H9 (cell line): ENCODE measurements at regions not wholly inside any gene's neighbourhood (a gene's known extent, or its start where the extent isn't known, plus 50 kb on each side); places are given as distances from the start of the nearest gene placed in this dataset.

Source experiments
- DNase-seq: peaks from one replicate; pipeline ENCODE4 v3.0.0-alpha.2; 2017
- H2AFZ ChIP-seq: one replicate; pipeline ENCODE4 v1.6.1; 2013; ENCODE audit warnings: mild to moderate bottlenecking, low read length, control low read depth, moderate library complexity
- H2AK5ac ChIP-seq: 2 replicates; pipeline ENCODE4 v1.6.1; 2013; ENCODE audit warnings: low read length, control low read depth, mixed read lengths; ENCODE audit not compliant: insufficient read length
- H2BK120ac ChIP-seq: one replicate; pipeline ENCODE4 v1.6.1; 2013; ENCODE audit warnings: low read depth, mild to moderate bottlenecking, low read length, control low read depth, inconsistent platforms; ENCODE audit not compliant: poor library complexity, severe bottlenecking
- H2BK12ac ChIP-seq: 2 replicates; pipeline ENCODE4 v1.6.1; 2013; ENCODE audit warnings: low read length, control low read depth, mixed read lengths, low read depth; ENCODE audit not compliant: insufficient read length
- H2BK15ac ChIP-seq: 2 replicates; pipeline ENCODE4 v1.6.1; 2013; ENCODE audit warnings: low read depth, low read length, control low read depth
- H2BK20ac ChIP-seq: one replicate; pipeline ENCODE4 v1.6.1; 2013; ENCODE audit warnings: low read depth, mild to moderate bottlenecking, low read length, control low read depth, inconsistent platforms; ENCODE audit not compliant: poor library complexity, severe bottlenecking
- H2BK5ac ChIP-seq: 2 replicates; pipeline ENCODE4 v1.6.1; 2013; ENCODE audit warnings: low read length, control low read depth, mixed read lengths; ENCODE audit not compliant: insufficient read length
- H3K14ac ChIP-seq: 2 replicates; pipeline ENCODE4 v1.6.1; 2013; ENCODE audit warnings: low read length, control low read depth; ENCODE audit not compliant: insufficient read depth
- H3K18ac ChIP-seq: 2 replicates; pipeline ENCODE4 v1.6.1; 2013; ENCODE audit warnings: low read depth, mild to moderate bottlenecking, mixed read lengths, low read length, control low read depth; ENCODE audit not compliant: insufficient read length
- H3K23ac ChIP-seq: 2 replicates; pipeline ENCODE4 v1.6.1; 2013; ENCODE audit warnings: low read length, control low read depth, mixed read lengths, low read depth; ENCODE audit not compliant: insufficient read length
- H3K23me2 ChIP-seq: 2 replicates; pipeline ENCODE4 v1.6.1; 2013; ENCODE audit warnings: low read depth, mild to moderate bottlenecking, mixed read lengths, low read length, control low read depth; ENCODE audit not compliant: insufficient read length, poor library complexity, severe bottlenecking
- H3K27ac ChIP-seq: 2 replicates; pipeline ENCODE4 v1.5.1; 2013; ENCODE audit warnings: low read length, control low read depth, mixed read lengths, low read depth; ENCODE audit not compliant: insufficient read length
- H3K27me3 ChIP-seq: 2 replicates; pipeline ENCODE4 v1.6.1; 2013; ENCODE audit warnings: low read length, control low read depth, inconsistent platforms; ENCODE audit not compliant: insufficient read depth
- H3K4ac ChIP-seq: 2 replicates; pipeline ENCODE4 v1.6.1; 2013; ENCODE audit warnings: low read depth, mild to moderate bottlenecking, control low read depth, inconsistent platforms, low read length, moderate library complexity
- H3K4me1 ChIP-seq: 2 replicates; pipeline ENCODE4 v1.6.1; 2013; ENCODE audit warnings: low read length, control low read depth, inconsistent platforms; ENCODE audit not compliant: insufficient read depth
- H3K4me2 ChIP-seq: 2 replicates; pipeline ENCODE4 v1.6.1; 2013; ENCODE audit warnings: low read length, control low read depth, mixed read lengths; ENCODE audit not compliant: insufficient read length, insufficient read depth
- H3K56ac ChIP-seq: 2 replicates; pipeline ENCODE4 v1.6.1; 2013; ENCODE audit warnings: low read depth, mild to moderate bottlenecking, mixed read lengths, low read length, control low read depth; ENCODE audit not compliant: insufficient read length
- H3K79me1 ChIP-seq: 2 replicates; pipeline ENCODE4 v1.6.1; 2013; ENCODE audit warnings: low read depth, mild to moderate bottlenecking, moderate library complexity, low read length, control low read depth, inconsistent platforms; ENCODE audit not compliant: insufficient read depth, poor library complexity, severe bottlenecking
- H3K79me2 ChIP-seq: 2 replicates; pipeline ENCODE4 v1.6.1; 2013; ENCODE audit warnings: low read length, control low read depth, inconsistent platforms; ENCODE audit not compliant: insufficient read depth
- H3K9ac ChIP-seq: 2 replicates; pipeline ENCODE4 v1.6.1; 2013; ENCODE audit warnings: low read length, control low read depth, mixed read lengths; ENCODE audit not compliant: insufficient read length; ENCODE audit errors: extremely low read depth
- H3K9me3 ChIP-seq: one replicate; pipeline ENCODE4 v1.6.1; 2013; ENCODE audit warnings: low read depth, low read length, inconsistent platforms; ENCODE audit not compliant: control insufficient read depth
- H3T11ph ChIP-seq: one replicate; pipeline ENCODE4 v1.6.1; 2013; ENCODE audit warnings: mild to moderate bottlenecking, low read length, control low read depth, inconsistent platforms
- H4K20me1 ChIP-seq: one replicate; pipeline ENCODE4 v1.6.1; 2013; ENCODE audit not compliant: control insufficient read depth, insufficient read length, insufficient read depth
- H4K5ac ChIP-seq: 2 replicates; pipeline ENCODE4 v1.6.1; 2013; ENCODE audit warnings: low read depth, mild to moderate bottlenecking, mixed read lengths, low read length, control low read depth; ENCODE audit not compliant: insufficient read length
- H4K8ac ChIP-seq: replicated peaks from 2 replicates; pipeline ENCODE4 v1.6.1; 2013; ENCODE audit warnings: low read length, control low read depth, mixed read lengths, low read depth; ENCODE audit not compliant: insufficient read length
- H4K91ac ChIP-seq: 2 replicates; pipeline ENCODE4 v1.6.1; 2013; ENCODE audit warnings: low read depth, mild to moderate bottlenecking, moderate library complexity, mixed read lengths, low read length, control low read depth; ENCODE audit not compliant: insufficient read length
- H3K27ac Mint-ChIP-seq, 3 experiments: 2 replicates in 2 of 3; 3 replicates in 1 of 3; pipeline ENCODE4 v1.8.0; 2020 to 2021; ENCODE audit warnings: mixed read lengths in 3 of 3, mild to moderate bottlenecking in 1 of 3, moderate library complexity in 1 of 3
- H3K27me3 Mint-ChIP-seq: 2 replicates; pipeline ENCODE4 v1.8.0; 2021; ENCODE audit warnings: low read depth, mild to moderate bottlenecking, moderate library complexity, mixed read lengths
- H3K36me3 Mint-ChIP-seq, 3 experiments: 2 replicates in 2 of 3; 3 replicates in 1 of 3; pipeline ENCODE4 v1.8.0; 2020 to 2021; ENCODE audit warnings: low read depth in 3 of 3, mixed read lengths in 3 of 3; ENCODE audit not compliant: insufficient read depth in 1 of 3
- H3K4me1 Mint-ChIP-seq, 2 experiments: 2 replicates each; pipeline ENCODE4 v1.8.0; 2020; ENCODE audit warnings: mixed read lengths in 2 of 2
- H3K4me3 Mint-ChIP-seq, 2 experiments: 2 replicates in 1 of 2; 3 replicates in 1 of 2; pipeline ENCODE4 v1.8.0; 2020 to 2021; ENCODE audit warnings: mild to moderate bottlenecking in 2 of 2, mixed read lengths in 2 of 2, moderate library complexity in 1 of 2
- H3K9me3 Mint-ChIP-seq, 2 experiments: 2 replicates in 1 of 2; 3 replicates in 1 of 2; pipeline ENCODE4 v1.8.0; 2020; ENCODE audit warnings: mild to moderate bottlenecking in 2 of 2, mixed read lengths in 2 of 2, moderate library complexity in 1 of 2
- WGBS: extraction: QIAGEN DNeasy Blood & Tissue Kit; methylation state at CpG from one replicate; pipeline ENCODE4 v1.1.7; 2013; ENCODE audit warnings: missing lambda C conversion rate, low lambda C conversion rate, mixed read lengths; ENCODE audit not compliant: insufficient read length; ENCODE audit errors: extremely low coverage; 5-methylcytosine and 5-hydroxymethylcytosine counted together
- TF ChIP-seq, protein P1 (sequence below): fragments of 200-600 bp; sonication (generic); conservative IDR thresholded peaks from 3 replicates; pipeline ENCODE4 v1.8.0; 2021; ENCODE audit warnings: antibody characterized with exemption, mild to moderate bottlenecking

DNA sequence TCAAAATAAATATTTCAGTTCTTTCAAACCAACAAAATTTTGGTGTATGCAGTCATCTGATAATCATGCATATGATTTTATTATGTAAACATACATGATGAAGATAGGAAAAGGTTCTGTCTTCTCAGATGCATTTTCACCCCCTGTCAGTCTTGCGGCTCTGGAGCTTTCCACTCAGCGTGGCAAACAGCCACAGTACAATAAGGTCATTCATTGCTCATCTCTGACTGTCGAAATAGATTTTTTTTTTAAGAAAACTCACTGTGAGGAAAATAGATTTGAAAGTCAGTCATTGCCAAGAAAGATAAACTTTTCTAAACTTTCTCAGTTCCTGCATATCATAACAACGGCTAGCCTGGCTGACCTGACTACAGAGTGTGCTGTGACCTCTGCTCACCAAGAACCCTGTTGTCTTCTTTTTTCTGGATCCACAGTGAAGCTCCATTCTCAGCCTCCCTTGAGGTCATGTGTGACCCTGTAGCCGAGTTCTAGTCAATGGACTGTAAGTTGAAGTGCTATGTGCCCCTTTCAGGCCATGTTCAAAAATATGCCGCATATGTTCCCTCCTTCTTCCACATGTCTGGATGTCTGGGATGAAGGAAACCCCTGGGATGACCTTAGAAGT lies 519.6 kb downstream of the KLF5 start:
- WGBS, result no CpG with 5 or more reads among the region's 6 CpGs
- no peak overlapping the region for H2BK20ac ChIP-seq
- Mint-ChIP-seq H3K36me3 (no peaks in the 10 kb centered on the region), H3K4me3 (no peak overlapping the region), H3K9me3 (peaks cover 6 to 7% of the 10 kb centered on the region in 2 experiments; a peak in 3 of 5 replicates), H3K27ac (0 out of 7 replicates have a peak overlapping the region, but pooled peaks of 1 of the 3 experiments have one; percentile 55), H3K27me3 (no peaks in the 10 kb centered on the region), H3K4me1 (peaks cover 1% of the 10 kb centered on the region in 2 experiments; a peak in 2 of 4 replicates)
- no peak overlapping the region for H2BK12ac ChIP-seq
- no peak overlapping the region for H4K91ac ChIP-seq
- no peaks in the 10 kb centered on the region for H3K27me3 ChIP-seq
- TF ChIP-seq, protein P1, sequence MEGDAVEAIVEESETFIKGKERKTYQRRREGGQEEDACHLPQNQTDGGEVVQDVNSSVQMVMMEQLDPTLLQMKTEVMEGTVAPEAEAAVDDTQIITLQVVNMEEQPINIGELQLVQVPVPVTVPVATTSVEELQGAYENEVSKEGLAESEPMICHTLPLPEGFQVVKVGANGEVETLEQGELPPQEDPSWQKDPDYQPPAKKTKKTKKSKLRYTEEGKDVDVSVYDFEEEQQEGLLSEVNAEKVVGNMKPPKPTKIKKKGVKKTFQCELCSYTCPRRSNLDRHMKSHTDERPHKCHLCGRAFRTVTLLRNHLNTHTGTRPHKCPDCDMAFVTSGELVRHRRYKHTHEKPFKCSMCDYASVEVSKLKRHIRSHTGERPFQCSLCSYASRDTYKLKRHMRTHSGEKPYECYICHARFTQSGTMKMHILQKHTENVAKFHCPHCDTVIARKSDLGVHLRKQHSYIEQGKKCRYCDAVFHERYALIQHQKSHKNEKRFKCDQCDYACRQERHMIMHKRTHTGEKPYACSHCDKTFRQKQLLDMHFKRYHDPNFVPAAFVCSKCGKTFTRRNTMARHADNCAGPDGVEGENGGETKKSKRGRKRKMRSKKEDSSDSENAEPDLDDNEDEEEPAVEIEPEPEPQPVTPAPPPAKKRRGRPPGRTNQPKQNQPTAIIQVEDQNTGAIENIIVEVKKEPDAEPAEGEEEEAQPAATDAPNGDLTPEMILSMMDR, result no peak
- no peaks in the 10 kb centered on the region for H3K79me1 ChIP-seq
- H3K23ac ChIP-seq, result no peak overlapping the region
- H3K18ac ChIP-seq, result no peak overlapping the region
- no peak overlapping the region for H4K5ac ChIP-seq
- no peak overlapping the region for H3K9ac ChIP-seq
- H2AFZ ChIP-seq, result no peak overlapping the region
- no peak overlapping the region for H2AK5ac ChIP-seq
- H3K56ac ChIP-seq, result no peak overlapping the region
- H3K23me2 ChIP-seq, result no peaks in the 10 kb centered on the region
- H2BK5ac ChIP-seq, result no peak overlapping the region
- no peak overlapping the region for H3K14ac ChIP-seq
- H4K8ac ChIP-seq, result no peak overlapping the region
- H3K27ac ChIP-seq, result no peak overlapping the region
- no peak overlapping the region for H3K4ac ChIP-seq
- H4K20me1 ChIP-seq, result no peaks in the 10 kb centered on the region
- no peak overlapping the region for H3T11ph ChIP-seq
- no peak overlapping the region for H2BK120ac ChIP-seq
- no peaks in the 10 kb centered on the region for H3K4me1 ChIP-seq
- H2BK15ac ChIP-seq, result no peak overlapping the region
- no peak overlapping the region for H3K4me2 ChIP-seq
- no peaks in the 10 kb centered on the region for H3K79me2 ChIP-seq
- no peak for DNase-seq
- H3K9me3 ChIP-seq, result no peaks in the 10 kb centered on the region
